CD14-positive monocyte (primary cell): ENCODE measurements at regions not wholly inside any gene's neighbourhood (a gene's known extent, or its start where the extent isn't known, plus 50 kb on each side); places are given as distances from the start of the nearest gene placed in this dataset.

ENCODE experiments used
- DNase-seq, 3 donors: peaks; one replicate each; pipeline ENCODE4 v3.0.0-alpha.2; 2011 to 2022
- H2AFZ ChIP-seq: 2 replicates; pipeline ENCODE4 v1.6.0; 2012; ENCODE audit warnings: mild to moderate bottlenecking, low read depth, low read length, inconsistent platforms; ENCODE audit not compliant: insufficient read depth, poor library complexity, severe bottlenecking
- H3K27ac ChIP-seq, 2 donors: 1 replicate in 1 of 2; 2 replicates in 1 of 2; pipeline ENCODE4 v1.5.1; 2012 to 2013; ENCODE audit warnings: low read length in 2 of 2, control low read depth in 1 of 2, inconsistent platforms in 1 of 2, low read depth in 1 of 2, mild to moderate bottlenecking in 1 of 2
- H3K27me3 ChIP-seq, 2 donors: one replicate each; pipeline versions ENCODE4 v1.6.0 to v1.6.1; 2011 to 2013; ENCODE audit warnings: low read length in 2 of 2; ENCODE audit not compliant: control insufficient read depth in 2 of 2, insufficient read depth in 2 of 2
- H3K36me3 ChIP-seq, 2 donors: replicated peaks in 1 of 2; 1 replicate in 1 of 2; 2 replicates in 1 of 2; pipeline versions ENCODE4 v1.5.1 to v1.6.1; 2012 to 2013; ENCODE audit warnings: low read length in 2 of 2, control low read depth in 1 of 2, inconsistent platforms in 1 of 2, mild to moderate bottlenecking in 1 of 2; ENCODE audit not compliant: insufficient read depth in 2 of 2, control insufficient read depth in 1 of 2
- H3K4me1 ChIP-seq, 2 donors: 1 replicate in 1 of 2; 2 replicates in 1 of 2; pipeline versions ENCODE4 v1.5.1 to v1.6.1; 2012 to 2013; ENCODE audit warnings: low read length in 2 of 2, control low read depth in 1 of 2, inconsistent platforms in 1 of 2, mild to moderate bottlenecking in 1 of 2, moderate library complexity in 1 of 2; ENCODE audit not compliant: insufficient read depth in 2 of 2, control insufficient read depth in 1 of 2
- H3K4me2 ChIP-seq: replicated peaks from 2 replicates; pipeline ENCODE3; 2012; ENCODE audit warnings: low read length, moderate library complexity, mild to moderate bottlenecking; ENCODE audit not compliant: poor library complexity, severe bottlenecking; ENCODE audit errors: extremely low read depth
- H3K4me3 ChIP-seq, 3 experiments: fragments of 200-600 bp in 1 of 3; sonication (generic) in 1 of 3; replicated peaks in 1 of 3; 1 replicate in 2 of 3; 2 replicates in 1 of 3; pipeline ENCODE4 v1.5.1; 2011 to 2013; ENCODE audit warnings: low read length in 3 of 3, mild to moderate bottlenecking in 3 of 3, control low read depth in 2 of 3, low read depth in 2 of 3, inconsistent platforms in 1 of 3, moderate library complexity in 1 of 3
- H3K79me2 ChIP-seq: 2 replicates; pipeline ENCODE4 v1.6.0; 2012; ENCODE audit warnings: mild to moderate bottlenecking, control low read depth, inconsistent platforms, low read length, moderate library complexity; ENCODE audit not compliant: insufficient read depth
- H3K9ac ChIP-seq: 2 replicates; pipeline ENCODE4 v1.6.0; 2017; ENCODE audit warnings: low read length, mild to moderate bottlenecking; ENCODE audit not compliant: insufficient read depth, poor library complexity, severe bottlenecking
- H3K9me3 ChIP-seq, 2 donors: replicated peaks in 1 of 2; 1 replicate in 1 of 2; 2 replicates in 1 of 2; pipeline versions ENCODE4 v1.5.1 to v1.6.1; 2012 to 2013; ENCODE audit warnings: low read length in 2 of 2, control low read depth in 1 of 2; ENCODE audit not compliant: control insufficient read depth in 1 of 2, insufficient read depth in 1 of 2
- H4K20me1 ChIP-seq: 2 replicates; pipeline ENCODE4 v1.6.0; 2012; ENCODE audit warnings: mild to moderate bottlenecking, low read length, control low read depth, moderate library complexity; ENCODE audit not compliant: insufficient read depth
- H3K27ac Mint-ChIP-seq, 7 donors: one replicate each; pipeline ENCODE4 v1.8.0; 2020; ENCODE audit warnings: mild to moderate bottlenecking in 7 of 7, mixed read lengths in 7 of 7, moderate library complexity in 6 of 7, inconsistent platforms in 2 of 7
- H3K27me3 Mint-ChIP-seq, 3 donors: one replicate each; pipeline ENCODE4 v1.8.0; 2021 to 2022; ENCODE audit warnings: low read depth in 3 of 3, mild to moderate bottlenecking in 3 of 3, mixed read lengths in 3 of 3, moderate library complexity in 3 of 3, inconsistent platforms in 1 of 3
- H3K36me3 Mint-ChIP-seq, 2 donors: one replicate each; pipeline ENCODE4 v1.8.0; 2020; ENCODE audit warnings: mixed read lengths in 2 of 2, inconsistent platforms in 1 of 2, mild to moderate bottlenecking in 1 of 2
- H3K4me1 Mint-ChIP-seq: one replicate; pipeline ENCODE4 v1.8.0; 2020; ENCODE audit warnings: mild to moderate bottlenecking, mixed read lengths
- H3K4me3 Mint-ChIP-seq, 2 donors: one replicate each; pipeline ENCODE4 v1.8.0; 2020; ENCODE audit warnings: mild to moderate bottlenecking in 2 of 2, mixed read lengths in 2 of 2, moderate library complexity in 1 of 2
- H3K9me3 Mint-ChIP-seq, 7 donors: one replicate each; pipeline ENCODE4 v1.8.0; 2020 to 2022; ENCODE audit warnings: mixed read lengths in 7 of 7, mild to moderate bottlenecking in 6 of 7, moderate library complexity in 6 of 7, inconsistent platforms in 2 of 7
- WGBS: methylation state at CpG from one replicate; pipeline ENCODE4 v1.1.5; 2013; ENCODE audit warnings: missing lambda C conversion rate; ENCODE audit not compliant: insufficient coverage; 5-methylcytosine and 5-hydroxymethylcytosine counted together
- intact Hi-C, 2 donors: fragments of 100-400 bp; cut with micrococcal nuclease; formaldehyde crosslinking; loops; one replicate each; pipeline versions ENCODE4 v1.15.0 to v1.15.1; 2023
- TF ChIP-seq, protein P1 (sequence below): fragments of 200-600 bp; IDR thresholded peaks from one replicate; pipeline ENCODE4 v1.8.0; 2022; ENCODE audit warnings: antibody characterized with exemption, mild to moderate bottlenecking

DNA sequence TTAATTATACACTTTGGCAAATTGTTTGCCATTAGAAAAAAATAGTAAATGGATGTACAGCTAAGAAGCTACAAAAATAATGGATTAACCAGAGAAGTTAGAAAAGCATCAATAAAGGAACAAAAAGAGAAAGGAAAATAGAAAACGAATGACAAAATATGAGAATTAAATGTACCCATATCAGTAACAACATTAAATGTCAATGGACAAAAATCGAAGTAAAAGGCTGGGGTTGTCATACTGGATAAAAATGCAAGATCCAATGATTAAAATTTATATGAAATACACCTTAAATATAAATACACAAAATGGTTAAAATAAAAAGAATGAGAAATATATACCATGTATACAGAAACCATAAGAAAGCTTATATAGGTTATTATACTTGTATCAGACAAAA, 470.6 kb downstream of the OCA2 start:
- Histone ChIP-seq H3K9ac (no peak overlapping the region), H3K4me3 (no peak overlapping the region), H3K36me3 (no peaks in the 10 kb centered on the region), H2AFZ (no peak overlapping the region), H3K4me2 (no peak overlapping the region), H3K27me3 (no peaks in the 10 kb centered on the region), H3K4me1 (no peaks in the 10 kb centered on the region), H3K9me3 (peaks cover 16 to 39% of the 10 kb centered on the region in 2 donors), H3K79me2 (no peaks in the 10 kb centered on the region), H3K27ac (no peak overlapping the region), H4K20me1 (no peaks in the 10 kb centered on the region)
- intact Hi-C loops, result no loop called here
- Mint-ChIP-seq H3K4me1 (no peaks in the 10 kb centered on the region), H3K27ac (no peak overlapping the region), H3K27me3 (peaks cover 0 to 1% (median 0%) of the 10 kb centered on the region in 3 donors), H3K36me3 (no peaks in the 10 kb centered on the region), H3K4me3 (no peak overlapping the region), H3K9me3 (peaks cover 5 to 40% (median 14%) of the 10 kb centered on the region in 7 donors)
- TF ChIP-seq, protein P1, sequence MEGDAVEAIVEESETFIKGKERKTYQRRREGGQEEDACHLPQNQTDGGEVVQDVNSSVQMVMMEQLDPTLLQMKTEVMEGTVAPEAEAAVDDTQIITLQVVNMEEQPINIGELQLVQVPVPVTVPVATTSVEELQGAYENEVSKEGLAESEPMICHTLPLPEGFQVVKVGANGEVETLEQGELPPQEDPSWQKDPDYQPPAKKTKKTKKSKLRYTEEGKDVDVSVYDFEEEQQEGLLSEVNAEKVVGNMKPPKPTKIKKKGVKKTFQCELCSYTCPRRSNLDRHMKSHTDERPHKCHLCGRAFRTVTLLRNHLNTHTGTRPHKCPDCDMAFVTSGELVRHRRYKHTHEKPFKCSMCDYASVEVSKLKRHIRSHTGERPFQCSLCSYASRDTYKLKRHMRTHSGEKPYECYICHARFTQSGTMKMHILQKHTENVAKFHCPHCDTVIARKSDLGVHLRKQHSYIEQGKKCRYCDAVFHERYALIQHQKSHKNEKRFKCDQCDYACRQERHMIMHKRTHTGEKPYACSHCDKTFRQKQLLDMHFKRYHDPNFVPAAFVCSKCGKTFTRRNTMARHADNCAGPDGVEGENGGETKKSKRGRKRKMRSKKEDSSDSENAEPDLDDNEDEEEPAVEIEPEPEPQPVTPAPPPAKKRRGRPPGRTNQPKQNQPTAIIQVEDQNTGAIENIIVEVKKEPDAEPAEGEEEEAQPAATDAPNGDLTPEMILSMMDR, result no peak
- no CpG with 5 or more reads among the region's 2 CpGs for WGBS
- no peak for DNase-seq

DNA sequence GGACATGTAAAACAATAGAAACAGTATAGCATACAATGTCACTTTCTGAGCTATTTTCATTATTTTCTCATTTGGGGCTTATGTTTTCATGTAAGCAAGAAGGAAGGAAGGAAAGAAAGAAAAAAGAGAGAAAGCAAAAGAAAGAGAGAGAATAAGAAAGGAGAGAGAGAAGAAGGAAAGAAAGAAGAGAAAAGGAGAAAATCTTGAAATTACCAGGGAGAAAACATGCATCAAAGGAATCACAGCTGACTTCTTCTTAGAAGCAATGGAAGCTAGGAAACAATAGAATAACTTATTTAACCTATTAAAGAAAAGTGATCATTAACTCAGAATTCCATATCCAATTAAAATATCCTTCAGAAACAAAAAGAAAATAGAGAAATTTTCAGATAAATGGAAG, 471.5 kb downstream of the OCA2 start:
- Histone ChIP-seq H3K27ac (no peak overlapping the region), H3K79me2 (no peaks in the 10 kb centered on the region), H3K9ac (no peak overlapping the region), H3K9me3 (peaks cover 20 to 41% of the 10 kb centered on the region in 2 donors), H3K4me1 (no peaks in the 10 kb centered on the region), H3K27me3 (no peaks in the 10 kb centered on the region), H3K4me3 (no peak overlapping the region), H3K36me3 (no peaks in the 10 kb centered on the region), H2AFZ (no peak overlapping the region), H4K20me1 (no peaks in the 10 kb centered on the region), H3K4me2 (no peak overlapping the region)
- no peak for DNase-seq
- TF ChIP-seq, protein P1, result no peak
- intact Hi-C loops, result no loop called here
- Mint-ChIP-seq H3K36me3 (no peaks in the 10 kb centered on the region), H3K9me3 (peaks cover 5 to 42% (median 15%) of the 10 kb centered on the region in 7 donors), H3K27me3 (peaks cover 0 to 1% (median 0%) of the 10 kb centered on the region in 3 donors), H3K4me3 (no peak overlapping the region), H3K27ac (no peak overlapping the region), H3K4me1 (no peaks in the 10 kb centered on the region)
